Midbrain (tissue), 1 donor: ENCODE measurements at regions not wholly inside any gene's neighbourhood (a gene's known extent, or its start where the extent isn't known, plus 50 kb on each side); places are given as distances from the start of the nearest gene placed in this dataset.
A peak's percentile ranks its signal among the peaks of the same experiment; 100 is the strongest.

Source experiments
- DNase-seq: peaks from one replicate; lab custom pipeline; 2025; lab: John Stamatoyannopoulos, UW

DNA sequence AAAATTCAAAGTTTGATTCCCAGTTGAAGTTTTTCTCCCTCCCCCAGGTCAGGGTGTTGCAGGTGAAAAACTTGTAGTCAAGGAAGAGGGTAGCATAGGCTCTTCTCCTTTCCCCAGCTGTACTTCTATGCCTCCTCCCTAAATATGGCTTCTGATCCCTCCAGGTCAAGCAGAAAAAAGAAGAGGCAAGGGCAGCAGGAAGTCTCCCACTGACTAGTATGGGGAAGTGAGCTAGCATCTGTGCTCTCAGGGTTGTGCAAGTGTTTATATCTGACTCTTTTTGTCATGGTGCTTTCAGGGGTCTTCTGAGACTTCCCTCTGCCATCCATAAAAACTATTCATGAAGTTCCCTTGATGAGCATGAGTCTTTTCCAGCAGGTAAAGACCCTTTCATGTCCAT is 76.0 kb downstream of the ATPSCKMT start:
- DNase-seq: no peak

DNA sequence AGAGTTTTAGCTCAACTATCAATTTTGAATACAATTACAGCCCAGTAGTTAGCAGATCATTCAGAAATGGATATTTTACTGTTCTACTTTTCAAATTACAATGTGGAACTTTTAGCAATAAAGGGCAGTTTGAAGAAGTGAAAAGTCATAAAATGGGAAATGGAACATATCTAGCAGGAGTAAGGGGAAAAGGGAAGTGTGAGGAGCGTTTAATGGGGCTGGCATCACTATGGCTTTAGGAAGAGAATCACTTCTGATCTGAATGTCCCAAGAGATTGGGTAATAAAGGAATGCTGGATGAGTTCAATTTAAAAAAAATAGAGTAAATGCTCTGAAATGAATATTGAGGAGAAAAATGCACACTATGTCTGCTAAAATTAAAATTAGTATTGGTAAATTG is 77.4 kb downstream of the ATPSCKMT start:
- DNase-seq: no peak

DNA sequence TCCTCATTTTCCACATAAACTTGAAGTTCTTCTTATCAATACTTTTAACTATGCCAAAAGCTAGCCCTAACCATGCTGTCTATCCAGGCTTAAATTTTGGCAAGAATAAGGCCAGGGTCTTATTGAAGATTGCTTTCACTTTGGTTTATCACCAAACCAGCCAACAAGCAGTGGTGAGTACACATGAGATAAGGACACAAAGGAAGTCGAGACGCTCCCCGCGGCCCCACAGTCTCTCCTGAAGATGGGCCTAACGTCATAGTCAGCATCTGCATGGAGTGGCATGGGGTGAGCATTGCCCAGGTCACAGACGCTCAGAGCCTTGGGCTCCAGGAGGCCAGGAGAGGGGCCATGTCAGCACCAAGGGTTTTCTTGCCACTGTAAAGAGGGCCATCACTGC is 80.3 kb downstream of the ATPSCKMT start:
- DNase-seq: no peak

DNA sequence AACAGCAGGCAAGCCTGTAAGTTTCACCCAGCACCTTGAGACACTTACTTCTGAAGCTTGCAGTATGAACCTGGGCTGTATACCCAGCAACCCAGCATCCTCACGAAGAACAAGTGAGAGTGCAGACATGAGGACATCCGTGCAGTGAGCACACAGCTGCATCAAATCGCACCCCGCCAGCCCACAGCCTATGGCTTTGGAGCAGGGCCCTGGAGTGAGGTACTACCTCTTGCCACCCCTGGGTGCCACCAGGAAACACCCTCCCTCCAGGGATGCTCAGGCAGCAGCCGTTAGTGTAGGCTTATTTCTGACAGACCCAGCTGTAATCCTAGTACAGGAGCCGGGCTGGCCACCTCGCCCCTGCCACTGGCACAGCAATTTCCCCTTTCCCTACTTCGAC is 81.4 kb downstream of the ATPSCKMT start:
- no peak for DNase-seq

DNA sequence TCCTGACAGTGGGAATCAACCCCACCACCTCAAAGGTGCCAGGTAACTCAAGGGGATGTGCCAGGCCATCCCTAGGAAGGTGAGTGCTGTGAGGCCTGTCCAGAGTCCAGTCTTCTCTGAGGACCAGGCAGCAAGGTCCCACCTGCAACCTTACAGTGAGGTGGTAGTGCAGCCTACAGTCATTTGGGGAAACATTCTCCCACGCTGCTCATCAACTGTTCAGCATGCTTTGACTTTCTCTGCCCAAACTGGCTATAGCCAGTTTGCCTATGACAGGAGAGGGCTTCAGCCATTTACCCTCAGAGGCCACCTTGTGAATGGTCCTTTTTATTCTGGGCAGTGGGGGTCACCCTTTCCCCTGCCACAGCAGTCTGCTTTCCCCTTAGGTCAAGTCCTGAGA is 81.9 kb downstream of the ATPSCKMT start:
- no peak for DNase-seq

DNA sequence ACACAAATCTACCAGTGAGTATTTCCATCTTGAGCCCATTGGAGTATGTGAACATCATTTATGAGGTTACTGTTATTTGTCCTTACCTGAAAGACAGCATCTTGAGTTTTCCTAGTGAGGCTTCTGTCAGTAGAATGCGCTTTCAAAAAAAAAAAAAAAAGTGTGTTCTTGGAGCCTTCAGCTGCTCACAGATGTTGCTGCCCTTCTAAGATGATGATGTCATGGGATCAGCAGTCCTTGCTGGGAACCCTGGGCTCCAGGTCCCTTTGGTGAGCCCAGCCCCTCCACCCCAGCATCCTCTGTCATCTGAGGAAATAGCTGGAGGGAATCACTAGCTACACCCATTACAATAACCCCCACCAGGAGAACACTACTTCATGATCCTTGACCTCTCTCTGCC is 83.3 kb downstream of the ATPSCKMT start:
- DNase-seq: no peak

DNA sequence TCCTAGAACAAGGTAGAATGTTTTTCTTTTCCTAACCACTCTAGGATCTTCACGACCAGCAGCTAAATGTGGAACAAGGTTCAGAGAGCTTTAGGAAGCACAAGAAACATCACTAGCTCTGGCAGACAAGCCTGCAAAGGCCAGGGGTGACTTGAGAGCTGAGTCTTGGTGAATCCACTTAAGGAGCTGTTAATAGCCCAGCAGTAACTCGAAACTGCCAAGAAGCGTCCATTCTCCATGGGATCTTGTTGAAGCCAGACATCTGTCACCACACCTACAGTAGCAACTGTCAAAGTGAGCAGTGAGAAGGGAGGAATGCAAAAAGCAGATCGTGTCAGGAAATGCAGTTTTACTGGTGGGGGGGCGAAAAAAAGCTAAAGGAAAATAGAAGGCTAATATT is 87.2 kb downstream of the ATPSCKMT start:
- no peak for DNase-seq

DNA sequence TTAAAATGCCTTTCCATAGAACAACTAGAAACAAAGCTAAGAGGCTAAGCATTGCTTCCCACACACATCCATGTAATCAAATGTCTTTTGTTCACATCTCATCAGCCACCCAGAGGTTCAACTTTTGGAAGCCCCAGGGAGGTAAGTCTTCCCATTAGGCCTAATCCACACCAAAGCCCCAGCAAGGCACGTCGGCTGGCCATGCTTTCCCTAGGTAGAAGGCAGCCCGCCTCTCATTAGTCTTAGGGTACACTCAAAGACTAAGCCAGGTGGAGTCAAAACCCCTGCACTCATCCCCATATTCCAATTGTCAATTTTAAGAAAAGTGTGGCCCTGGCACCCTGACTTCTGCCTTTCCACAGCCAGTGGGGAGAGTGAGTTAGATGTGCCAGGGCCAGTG is 87.9 kb downstream of the ATPSCKMT start:
- DNase-seq: no peak

DNA sequence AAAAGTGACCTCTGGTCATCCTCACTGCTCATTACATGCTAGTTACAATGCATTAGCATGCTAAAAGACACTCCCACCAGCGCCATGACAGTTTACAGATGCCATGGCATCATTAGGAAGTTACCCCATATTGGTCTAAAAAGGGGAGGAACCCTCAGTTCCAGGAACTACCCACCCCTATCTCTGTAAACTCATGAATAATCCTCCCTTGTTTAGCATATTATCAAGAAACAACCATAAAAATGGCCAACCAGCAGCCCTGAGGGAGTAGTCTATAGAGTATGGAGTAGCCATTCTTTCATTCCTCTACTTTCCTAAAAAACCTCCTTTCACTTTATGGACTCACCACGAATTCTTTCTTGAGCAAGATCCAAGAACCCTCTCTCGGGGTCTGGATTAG is 89.4 kb downstream of the ATPSCKMT start:
- DNase-seq: no peak

DNA sequence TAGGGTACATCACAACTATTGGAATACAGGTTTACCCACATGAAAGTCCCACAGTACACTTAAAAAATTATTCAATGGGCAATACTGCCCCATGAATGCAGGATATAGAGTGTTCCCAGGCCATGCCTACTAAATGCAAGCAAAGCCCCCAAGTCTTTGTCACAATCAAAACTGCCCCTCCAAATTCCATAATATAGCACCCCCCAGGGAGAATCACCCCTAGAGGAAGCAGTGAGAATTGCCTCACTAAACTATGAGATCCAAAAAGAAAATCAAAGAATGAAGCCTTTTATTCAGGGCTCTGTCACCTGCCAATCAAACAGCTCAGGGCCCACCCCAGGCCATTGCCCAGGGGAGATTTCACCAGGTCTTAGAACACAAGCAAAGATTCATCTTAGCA is 90.8 kb downstream of the ATPSCKMT start:
- no peak for DNase-seq

DNA sequence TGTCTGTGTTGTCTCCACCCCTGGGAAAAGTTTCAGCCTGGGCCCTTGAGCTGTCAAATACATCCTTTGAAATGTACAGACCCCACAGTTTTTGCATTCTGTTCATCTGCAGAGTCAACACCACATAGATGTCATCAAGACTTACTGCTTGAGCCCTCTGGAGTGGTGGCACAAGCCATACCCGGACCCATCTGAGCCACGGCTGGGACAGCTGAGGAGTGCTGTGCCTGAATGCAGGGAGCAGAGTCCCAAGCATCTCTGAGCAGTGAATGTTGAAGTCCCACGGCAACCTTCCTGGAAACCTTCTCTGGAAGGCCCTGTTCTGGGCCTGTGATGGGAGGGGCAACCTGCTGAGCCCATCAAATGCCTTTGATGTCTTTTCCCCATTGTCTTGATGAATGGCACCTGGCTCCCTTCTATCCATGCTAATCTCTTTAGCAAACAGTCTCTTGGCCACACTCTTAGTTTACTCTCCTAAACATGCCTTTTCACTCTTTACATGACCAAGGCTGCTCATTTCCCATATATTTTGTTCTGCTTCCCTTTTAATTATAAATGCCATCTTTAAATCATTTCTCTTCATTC is 92.5 kb downstream of the ATPSCKMT start:
- no peak for DNase-seq

DNA sequence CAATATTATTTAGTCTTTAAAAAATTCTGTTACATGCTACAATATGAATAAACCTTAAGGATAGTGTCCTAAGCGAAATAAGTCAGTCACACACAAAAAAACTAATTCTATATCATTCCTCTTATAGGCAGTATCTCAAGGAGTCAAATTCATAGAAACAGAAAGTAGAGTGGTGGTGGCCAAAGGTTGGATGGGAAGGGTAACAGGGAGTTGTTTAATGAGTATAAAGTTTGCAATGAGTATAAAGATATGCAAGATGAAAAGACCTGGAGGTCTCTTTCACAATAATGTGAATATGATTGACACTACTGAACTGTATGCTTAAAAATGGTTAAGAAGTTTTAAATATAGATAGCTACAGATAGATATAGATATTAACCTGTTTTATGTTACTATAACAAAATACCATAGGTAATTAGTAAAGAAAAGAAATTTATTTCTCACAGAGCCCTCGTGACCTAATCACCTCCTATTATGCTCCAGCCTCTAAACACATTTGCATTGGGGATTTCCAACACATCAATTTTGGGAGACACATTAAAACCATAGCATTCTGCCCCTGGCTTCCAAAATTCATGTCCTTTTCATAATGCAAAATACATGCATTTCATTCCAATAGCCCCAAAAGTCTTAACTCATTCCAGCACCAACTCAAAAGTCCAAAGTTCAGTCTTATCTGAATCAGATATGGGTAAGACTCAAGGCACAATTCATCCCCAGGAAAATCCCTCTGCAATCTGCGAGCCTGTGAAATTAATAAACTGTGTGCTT is 93.6 kb downstream of the ATPSCKMT start:
- DNase-seq: no peak

DNA sequence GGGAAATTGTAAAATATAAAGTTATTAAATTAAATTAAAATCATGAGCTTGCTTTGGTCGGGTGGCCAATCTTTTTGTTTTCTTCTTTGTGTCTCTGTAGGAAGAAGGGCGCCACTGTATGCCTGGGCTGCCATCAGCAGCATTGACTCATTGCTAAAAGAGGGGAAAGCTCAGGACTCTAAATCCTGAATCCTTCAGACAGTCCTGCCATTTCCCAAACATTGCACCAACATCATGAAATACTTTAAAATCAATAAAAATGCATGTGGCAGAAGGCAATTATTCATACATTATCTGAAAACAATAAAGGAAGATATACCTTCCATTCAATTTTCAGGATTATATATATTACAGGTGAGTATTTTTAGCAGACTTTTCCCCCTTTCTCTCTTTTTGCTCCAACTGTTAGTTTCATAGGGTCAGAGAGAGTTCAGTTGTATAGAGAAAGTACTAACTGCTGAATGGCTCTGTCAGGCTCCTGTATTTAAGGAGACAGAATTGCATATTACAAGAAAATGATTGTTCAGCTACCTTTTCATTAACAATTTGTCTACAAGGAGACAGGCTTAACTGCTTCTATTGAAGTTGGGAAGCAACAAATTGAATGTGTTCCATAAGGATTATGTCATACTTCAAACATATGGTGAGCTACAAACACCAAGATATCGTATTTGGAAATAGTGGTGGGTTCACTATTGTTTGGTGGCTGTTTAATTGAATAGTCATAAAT is 95.7 kb downstream of the ATPSCKMT start:
- DNase-seq: no peak

DNA sequence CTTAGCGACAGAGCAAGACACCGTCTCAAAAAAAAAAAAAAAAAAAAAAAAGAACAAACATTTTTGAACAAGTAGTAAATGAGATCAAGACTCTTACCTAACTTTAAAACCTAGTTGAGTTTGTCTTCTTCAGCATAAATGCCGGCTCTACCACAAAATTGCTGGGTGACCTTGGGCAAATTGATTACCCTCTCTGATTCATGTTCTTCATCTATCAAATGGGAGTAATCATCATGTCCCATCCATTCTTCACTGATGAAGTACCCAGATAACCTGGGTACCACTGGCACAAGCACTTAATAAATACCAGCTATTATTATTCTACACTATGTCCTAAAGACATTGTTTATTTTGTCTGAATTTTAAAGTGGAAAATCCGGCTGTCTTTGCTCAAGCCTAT is 96.3 kb downstream of the ATPSCKMT start:
- DNase-seq: no peak

DNA sequence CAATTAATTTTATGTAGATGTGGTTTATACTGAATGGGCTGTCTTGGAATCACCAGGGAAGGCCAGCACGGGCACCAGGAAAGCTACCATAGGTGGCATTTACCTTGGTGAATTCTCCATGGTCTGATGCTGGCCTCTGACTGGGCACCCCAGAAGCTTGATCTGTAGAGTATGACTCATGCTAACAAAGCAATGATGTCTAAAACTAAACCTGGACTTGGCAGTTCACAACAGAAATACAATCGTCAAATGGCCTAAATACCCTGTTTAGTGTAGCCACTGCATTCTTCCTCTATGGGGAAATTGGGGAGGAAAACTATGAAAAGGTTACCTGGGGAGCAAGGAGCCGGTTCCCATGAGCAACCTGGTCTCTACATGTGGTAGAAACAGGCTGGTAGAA is 98.0 kb downstream of the ATPSCKMT start:
- DNase-seq: no peak

DNA sequence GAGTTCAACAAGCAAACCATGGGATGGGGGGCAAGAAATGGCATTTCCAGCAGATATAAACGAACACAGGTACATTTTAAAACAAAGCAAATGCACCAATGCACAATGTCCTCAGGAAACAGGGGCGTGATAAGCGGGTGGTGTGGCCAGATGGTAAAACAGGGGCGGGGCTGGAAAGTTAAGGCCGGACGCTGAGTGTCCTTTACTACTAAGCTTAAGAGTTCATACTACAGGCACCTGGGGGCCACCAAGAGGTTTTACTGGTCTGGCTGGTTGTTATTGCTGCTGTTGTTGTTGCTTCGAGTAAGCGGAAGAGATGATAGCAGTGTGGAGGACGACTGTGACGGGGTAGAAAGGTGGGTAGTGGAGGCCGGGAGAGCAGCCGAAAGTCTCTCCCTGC is 99.8 kb downstream of the ATPSCKMT start:
- no peak for DNase-seq

DNA sequence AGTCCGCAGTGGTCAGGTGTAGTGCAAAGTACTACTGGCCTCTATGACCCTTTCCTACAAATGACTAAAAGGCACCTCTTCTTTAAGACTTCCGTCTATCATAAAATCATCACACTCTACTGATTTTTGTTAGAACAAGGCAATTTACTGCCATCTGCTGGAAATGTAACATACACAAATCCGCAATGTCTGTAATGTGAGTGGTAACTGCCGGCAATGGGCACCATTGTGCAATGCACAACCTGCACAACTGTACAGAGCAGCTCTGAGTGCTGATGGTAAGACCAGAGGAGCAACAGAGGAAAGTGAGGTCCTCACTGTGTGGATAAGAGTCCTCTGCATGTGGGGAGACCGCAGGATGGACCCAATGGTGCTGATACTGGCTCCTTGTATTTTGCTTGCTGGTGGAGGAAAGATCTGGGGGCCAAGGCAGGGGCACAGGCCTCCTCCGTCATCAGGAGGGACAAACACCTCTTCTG is 103.7 kb downstream of the ATPSCKMT start:
- peak; percentile 42 for DNase-seq

DNA sequence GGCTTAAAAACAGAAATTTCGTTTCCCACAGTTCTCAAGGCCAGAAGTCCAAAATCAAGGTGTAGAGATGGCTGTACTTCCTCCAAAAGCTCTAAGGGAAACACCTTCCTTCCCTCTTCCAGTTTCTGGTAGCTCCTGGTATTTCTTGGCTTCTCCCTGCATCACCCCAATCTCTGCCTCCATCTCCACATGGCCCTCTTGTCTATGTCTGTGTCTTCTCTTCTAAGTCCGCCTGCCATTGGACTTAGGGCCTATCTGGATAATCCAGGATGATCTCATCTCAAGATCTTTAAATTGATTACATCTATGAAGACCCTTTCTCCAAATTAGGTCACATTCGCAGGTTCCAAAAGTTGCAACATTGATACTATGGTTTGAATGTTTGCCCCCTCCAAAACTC is 105.6 kb downstream of the ATPSCKMT start:
- no peak for DNase-seq

DNA sequence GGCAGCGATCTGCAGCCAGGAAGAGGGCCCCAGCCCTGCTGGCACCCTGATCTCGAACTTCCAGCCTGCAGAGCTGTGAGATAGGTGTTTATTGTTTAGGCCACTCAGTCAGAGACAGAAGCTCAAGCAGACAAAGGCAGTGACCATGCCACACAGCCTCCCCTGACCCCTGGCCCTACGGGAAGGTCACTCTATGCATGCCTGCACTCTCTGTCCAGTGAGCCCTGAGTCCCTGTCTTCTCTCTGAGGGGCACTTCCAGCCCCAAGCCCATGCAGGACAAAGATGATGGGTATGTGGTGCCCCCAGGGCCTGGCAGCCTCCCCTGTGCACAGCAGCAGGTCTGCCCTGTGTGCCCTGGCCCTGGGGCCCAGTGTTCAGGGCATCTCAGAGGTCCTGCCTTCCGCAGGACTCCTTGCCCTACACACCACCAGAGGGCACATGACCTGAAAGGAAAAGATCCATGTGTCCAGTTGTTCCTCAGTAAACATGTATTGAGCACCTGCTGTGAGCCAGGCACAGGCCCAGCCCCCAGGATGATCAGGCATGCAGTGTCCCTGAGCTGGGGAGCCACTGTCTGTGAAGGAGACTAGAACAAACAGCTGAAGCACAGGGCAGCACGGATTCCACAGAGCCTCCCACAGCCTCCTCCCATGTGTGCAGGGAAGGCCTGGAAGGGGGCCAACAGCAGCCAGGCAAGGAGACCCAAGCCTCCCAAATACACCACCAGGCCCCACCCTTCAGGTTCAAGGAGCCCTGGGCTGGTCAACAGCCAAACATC is 109.3 kb downstream of the ATPSCKMT start:
- no peak for DNase-seq

DNA sequence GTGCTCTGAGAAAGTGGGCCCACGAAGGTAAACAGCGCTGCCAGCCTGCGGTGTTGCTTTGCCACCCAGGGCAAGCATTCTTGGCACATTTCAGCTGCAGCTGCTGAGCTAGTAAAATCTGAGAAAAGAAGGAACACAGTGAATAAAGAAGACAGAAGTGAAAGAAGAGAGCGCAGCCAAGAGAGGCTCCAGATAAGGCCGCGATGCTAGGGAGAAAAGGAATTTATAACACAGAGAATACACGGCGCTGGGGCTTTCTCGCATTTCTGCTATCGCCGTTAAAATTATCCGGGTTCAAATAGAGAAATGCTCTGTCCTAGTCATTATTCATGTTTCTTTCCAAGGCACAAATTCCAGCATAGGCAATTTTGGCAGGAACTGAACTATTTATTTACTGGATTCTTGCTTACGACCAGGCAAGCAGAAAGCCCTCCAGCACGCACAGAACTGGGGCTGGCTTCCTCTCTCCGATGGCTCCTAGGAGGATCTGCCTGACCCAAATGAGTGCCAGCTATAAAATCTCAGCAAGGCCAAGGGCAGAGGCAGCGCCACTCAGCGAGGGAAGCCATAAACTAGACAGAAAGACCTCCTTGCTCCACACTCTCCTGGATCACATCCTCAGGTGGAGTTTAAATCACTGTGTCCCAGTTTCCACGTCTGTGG is 111.2 kb downstream of the ATPSCKMT start:
- DNase-seq: peak; percentile 63

DNA sequence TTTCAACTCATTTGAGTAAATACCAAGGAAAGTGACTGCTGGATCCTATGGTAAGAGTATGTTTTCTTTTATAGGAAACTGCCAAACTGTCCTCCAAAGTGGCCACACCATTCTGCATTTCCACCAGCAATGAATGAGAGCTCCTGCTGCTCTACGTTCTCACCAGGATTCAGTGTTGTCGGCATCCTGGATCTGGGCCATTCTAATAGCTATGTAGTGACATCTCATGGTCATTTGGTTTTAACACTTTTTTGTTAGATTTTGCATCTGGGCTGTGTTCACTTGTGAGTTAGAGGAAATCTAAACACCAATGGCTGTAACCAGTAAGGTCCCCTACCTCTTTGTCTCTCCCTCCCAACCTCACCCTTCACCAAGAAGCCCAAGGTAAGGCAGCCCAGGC is 115.9 kb downstream of the ATPSCKMT start:
- no peak for DNase-seq

DNA sequence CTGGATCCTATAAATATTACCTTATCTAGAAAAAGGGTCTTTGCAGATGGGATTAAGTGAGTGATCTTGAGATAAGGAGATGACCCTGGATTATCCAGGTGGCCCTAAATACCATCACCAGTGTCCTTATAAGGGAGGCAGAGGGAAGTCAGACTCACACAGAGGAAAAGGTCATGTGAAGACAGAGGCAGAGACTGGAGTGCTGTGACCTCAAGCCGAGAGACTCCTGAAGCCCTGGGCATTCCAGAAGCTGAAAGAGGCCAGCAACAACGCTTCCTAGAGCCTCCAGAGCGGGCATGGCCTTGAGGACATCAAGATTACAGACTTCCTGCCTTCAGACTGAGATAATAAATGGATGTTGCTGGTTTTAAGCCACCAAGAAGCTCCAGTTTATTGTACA is 118.8 kb downstream of the ATPSCKMT start:
- no peak for DNase-seq
